ENCODE measurements at regions not wholly inside any gene's neighbourhood (a gene's known extent, or its start where the extent isn't known, plus 50 kb on each side); places are given as distances from the start of the nearest gene placed in this dataset.

DNA sequence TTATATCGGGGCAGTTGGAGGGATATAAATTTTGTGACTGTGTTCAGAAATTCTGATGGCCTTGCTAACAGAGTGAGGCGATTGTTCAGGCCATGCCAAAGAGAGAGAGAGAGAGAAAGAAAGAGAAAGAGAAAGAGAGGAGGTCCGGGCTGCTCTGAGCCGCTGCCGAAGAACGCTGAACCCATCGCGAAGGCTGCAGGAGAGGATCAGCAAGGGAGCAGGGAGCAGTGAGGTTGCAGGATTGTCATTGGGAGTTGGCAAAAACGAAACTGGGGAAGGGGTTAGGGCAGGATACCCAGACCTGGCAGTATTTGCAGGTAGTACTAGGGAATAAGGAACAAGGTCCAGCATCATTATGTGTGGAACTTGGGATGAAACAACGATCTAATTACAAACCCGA, 537.1 kb downstream of the INSC start:
- no peak for DNase-seq (ENCODE audit: low spot score)
- in situ Hi-C loops (cut with MboI; ENCODE audit: low pct_unique_long_range_greater_than_20kb, low sequenced_read_pairs, unreplicated experiment) = no loop called here
- TF ChIP-seq, protein P1, sequence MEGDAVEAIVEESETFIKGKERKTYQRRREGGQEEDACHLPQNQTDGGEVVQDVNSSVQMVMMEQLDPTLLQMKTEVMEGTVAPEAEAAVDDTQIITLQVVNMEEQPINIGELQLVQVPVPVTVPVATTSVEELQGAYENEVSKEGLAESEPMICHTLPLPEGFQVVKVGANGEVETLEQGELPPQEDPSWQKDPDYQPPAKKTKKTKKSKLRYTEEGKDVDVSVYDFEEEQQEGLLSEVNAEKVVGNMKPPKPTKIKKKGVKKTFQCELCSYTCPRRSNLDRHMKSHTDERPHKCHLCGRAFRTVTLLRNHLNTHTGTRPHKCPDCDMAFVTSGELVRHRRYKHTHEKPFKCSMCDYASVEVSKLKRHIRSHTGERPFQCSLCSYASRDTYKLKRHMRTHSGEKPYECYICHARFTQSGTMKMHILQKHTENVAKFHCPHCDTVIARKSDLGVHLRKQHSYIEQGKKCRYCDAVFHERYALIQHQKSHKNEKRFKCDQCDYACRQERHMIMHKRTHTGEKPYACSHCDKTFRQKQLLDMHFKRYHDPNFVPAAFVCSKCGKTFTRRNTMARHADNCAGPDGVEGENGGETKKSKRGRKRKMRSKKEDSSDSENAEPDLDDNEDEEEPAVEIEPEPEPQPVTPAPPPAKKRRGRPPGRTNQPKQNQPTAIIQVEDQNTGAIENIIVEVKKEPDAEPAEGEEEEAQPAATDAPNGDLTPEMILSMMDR (IDR thresholded peaks at IDR 0.05; ENCODE audit: extremely low read depth, insufficient read depth, missing control alignments) = no peak

DNA sequence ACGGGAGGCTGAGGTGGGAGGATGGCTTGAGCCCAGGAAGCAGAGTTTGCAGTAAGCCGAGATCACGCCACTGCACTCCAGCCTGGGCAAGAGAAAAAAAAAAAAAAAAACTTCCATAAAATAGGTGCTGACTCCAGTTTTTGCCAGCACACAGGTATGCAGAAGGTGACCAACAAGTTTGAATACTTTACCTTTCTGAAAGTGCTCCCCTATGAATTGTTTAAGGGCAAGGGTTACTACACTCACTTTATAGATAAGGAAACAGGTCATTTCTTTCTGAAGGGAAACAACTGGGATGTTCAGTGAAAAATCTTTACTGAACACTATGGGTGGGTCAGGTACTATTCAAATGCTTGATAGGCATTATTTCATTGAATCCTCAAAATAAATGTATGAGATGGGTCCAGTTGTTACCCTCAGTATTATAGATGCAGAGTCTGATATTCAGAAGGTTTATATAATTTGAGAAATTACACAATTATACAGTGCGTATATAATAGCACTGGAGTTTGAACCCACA, 538.5 kb downstream of the INSC start:
- TF ChIP-seq, protein P1 (IDR thresholded peaks at IDR 0.05; ENCODE audit: extremely low read depth, insufficient read depth, missing control alignments) = no peak
- in situ Hi-C loops (cut with MboI; ENCODE audit: low pct_unique_long_range_greater_than_20kb, low sequenced_read_pairs, unreplicated experiment) = no loop called here
- no peak for DNase-seq (ENCODE audit: low spot score)

DNA sequence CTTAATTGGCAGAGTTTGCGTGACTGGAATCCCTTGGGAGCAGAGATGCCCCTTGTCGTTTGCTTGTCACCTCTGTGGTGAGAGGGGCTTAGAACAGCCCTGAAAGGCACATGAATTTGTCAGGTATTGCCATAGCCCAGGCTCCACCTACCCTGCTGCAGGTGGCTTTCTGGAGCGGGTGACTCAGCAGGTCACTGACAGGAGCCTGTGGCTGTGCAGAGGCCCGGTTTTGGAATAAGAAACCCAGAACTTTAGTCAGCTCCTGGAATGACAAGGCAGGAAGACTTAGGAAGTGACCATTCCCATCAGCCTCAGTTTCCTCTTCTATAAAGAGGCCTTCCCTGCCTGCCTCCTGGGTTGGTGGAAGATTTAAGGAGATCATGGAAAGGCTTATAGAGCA, 539.7 kb downstream of the INSC start:
- TF ChIP-seq, protein P1 (IDR thresholded peaks at IDR 0.05; ENCODE audit: extremely low read depth, insufficient read depth, missing control alignments) = no peak
- in situ Hi-C loops (cut with MboI; ENCODE audit: low pct_unique_long_range_greater_than_20kb, low sequenced_read_pairs, unreplicated experiment) = no loop called here

DNA sequence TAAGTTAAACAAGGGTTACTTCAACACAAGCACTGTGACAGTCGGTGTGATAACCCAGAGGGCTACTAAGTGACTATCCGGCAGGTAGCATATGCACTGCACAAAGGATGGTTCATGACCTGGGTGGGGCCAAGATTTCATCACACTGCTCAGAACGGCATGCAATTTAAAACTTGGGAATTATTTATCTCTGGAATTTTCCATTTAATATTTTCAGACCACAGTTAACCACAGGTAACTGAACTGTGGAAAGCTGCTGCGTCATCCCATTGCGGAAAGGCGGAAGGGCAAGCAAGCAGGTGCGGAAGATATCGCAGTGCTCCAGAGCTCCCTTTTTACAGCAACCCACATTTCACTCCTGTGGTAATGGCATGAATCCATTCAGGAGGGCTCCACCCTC, 540.8 kb downstream of the INSC start:
- no peak for DNase-seq (ENCODE audit: low spot score)
- TF ChIP-seq, protein P1 (IDR thresholded peaks at IDR 0.05; ENCODE audit: extremely low read depth, insufficient read depth, missing control alignments) = no peak
- in situ Hi-C loops (cut with MboI; ENCODE audit: low pct_unique_long_range_greater_than_20kb, low sequenced_read_pairs, unreplicated experiment) = no loop called here

More for the DNA sequence above, 539.7 kb downstream of the INSC start:
- DNase-seq (ENCODE audit: low spot score) = no peak

DNA sequence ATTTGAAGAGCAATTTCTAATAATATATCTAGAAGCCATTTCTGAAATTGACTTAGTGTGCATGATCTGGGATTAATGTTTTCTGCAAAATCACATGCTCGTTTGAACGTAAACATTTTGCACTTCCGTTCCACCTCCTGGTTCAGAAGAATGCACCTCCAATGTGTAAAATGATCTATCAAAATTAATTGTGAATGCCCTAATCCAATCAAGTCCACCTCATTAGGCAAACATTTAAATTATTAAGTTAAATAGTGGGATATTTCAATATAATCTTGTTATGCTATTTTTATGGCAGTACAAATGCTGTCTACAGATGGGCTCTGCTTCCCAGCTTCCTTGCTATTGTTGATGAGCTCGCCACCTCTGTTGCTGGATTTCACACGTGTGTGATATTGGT, 542.5 kb downstream of the INSC start:
- no peak for DNase-seq (ENCODE audit: low spot score)
- in situ Hi-C loops (cut with MboI; ENCODE audit: low pct_unique_long_range_greater_than_20kb, low sequenced_read_pairs, unreplicated experiment) = no loop called here
- TF ChIP-seq, protein P1 (IDR thresholded peaks at IDR 0.05; ENCODE audit: extremely low read depth, insufficient read depth, missing control alignments) = no peak

DNA sequence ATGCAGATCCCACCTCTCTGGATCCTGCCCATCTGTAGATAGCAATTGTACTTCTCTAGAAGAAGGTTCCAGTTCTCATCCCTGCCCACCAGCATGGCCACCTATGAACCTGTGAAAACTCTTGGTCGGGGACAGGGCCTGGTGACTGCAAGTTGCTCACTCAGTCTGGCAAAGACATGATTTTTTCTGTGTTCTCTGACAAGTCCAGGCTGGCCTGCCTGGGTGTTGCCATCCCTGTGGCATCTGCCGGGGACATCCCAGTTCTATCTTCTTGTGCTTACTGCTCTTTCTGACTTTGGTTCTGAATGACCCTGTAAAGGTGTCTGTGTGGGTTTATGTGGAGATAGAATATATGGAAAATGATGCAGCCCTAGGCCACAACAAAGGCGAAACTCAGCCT, 545.8 kb downstream of the INSC start:
- in situ Hi-C loops (cut with MboI; ENCODE audit: low pct_unique_long_range_greater_than_20kb, low sequenced_read_pairs, unreplicated experiment) = no loop called here
- DNase-seq (ENCODE audit: low spot score) = no peak
- TF ChIP-seq, protein P1 (IDR thresholded peaks at IDR 0.05; ENCODE audit: extremely low read depth, insufficient read depth, missing control alignments) = no peak

DNA sequence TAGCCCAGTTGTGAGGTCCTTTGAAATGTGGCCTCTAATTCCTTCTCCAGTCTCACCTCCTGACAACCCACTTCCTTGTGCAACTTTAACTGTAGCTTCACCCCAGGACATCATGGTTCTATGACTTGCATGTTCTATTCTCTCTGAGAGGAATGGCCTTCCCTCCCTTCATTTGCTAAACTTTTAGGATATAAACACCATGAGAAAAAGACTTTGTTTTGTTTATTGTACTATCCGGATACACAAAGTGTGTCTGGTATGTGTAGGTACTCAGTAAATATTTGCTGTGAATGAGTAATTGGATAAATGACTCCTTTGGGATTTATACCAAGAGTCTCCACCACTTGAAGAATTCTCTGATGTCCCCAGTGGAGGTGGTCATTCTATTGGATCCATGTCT, 547.6 kb downstream of the INSC start:
- TF ChIP-seq, protein P1 (IDR thresholded peaks at IDR 0.05; ENCODE audit: extremely low read depth, insufficient read depth, missing control alignments) = no peak
- in situ Hi-C loops (cut with MboI; ENCODE audit: low pct_unique_long_range_greater_than_20kb, low sequenced_read_pairs, unreplicated experiment) = no loop called here
- DNase-seq (ENCODE audit: low spot score) = no peak
